K562 (cell line): ENCODE measurements at regions not wholly inside any gene's neighbourhood (a gene's known extent, or its start where the extent isn't known, plus 50 kb on each side); places are given as distances from the start of the nearest gene placed in this dataset.

Source experiments
- ESRRA ChIP-seq: fragments of 450-650 bp; IDR thresholded peaks from 2 replicates; pipeline ENCODE4 v1.6.1; 2014; ENCODE audit warnings: low read depth, mild to moderate bottlenecking, moderate library complexity, borderline replicate concordance
- MCM3 ChIP-seq: fragments of 450-650 bp; IDR thresholded peaks from 2 replicates; pipeline ENCODE4 v1.6.1; 2016
- MCM5 ChIP-seq: fragments of 450-650 bp; IDR thresholded peaks from 2 replicates; pipeline ENCODE4 v1.6.1; 2016; ENCODE audit warnings: low read depth
- TAL1 ChIP-seq: fragments of 450-650 bp; IDR thresholded peaks from 2 replicates; pipeline ENCODE4 v1.6.1; 2016; ENCODE audit warnings: mild to moderate bottlenecking
- ZNF253 ChIP-seq: fragments of 250-450 bp; sonication (Bioruptor Pico); conservative IDR thresholded peaks from 2 replicates; pipeline ENCODE4 v1.6.1; 2021; ENCODE audit warnings: mild to moderate bottlenecking

GRCh38 chr6:14851281-14851680, 394.6 kb upstream of the JARID2 start:
- TF ChIP-seq ZNF253 (CRISPR knock-in tag), result no peak
- TF ChIP-seq MCM3, result no peak
- no peak for TF ChIP-seq MCM5
- TF ChIP-seq TAL1, result no peak
- TF ChIP-seq ESRRA, result no peak
